ENCODE measurements at regions not wholly inside any gene's neighbourhood (a gene's known extent, or its start where the extent isn't known, plus 50 kb on each side); places are given as distances from the start of the nearest gene placed in this dataset.
"Not testable (repeated sequence)": the region's sequence is repeated elsewhere in the genome, so short reads cannot be mapped to it uniquely, and the experiment has no call there.

- DNase-seq (ENCODE audit: low read depth, low spot score), result no peak
- H3K27me3 ChIP-seq (ENCODE audit: control insufficient read depth, insufficient read depth, low read length), result no peaks in the 10 kb centered on the region
- ChIA-PET POLR2A (no interaction called here), CTCF (no interaction called here)
- H3K4me3 ChIP-seq (ENCODE audit: low read depth, low read length), result no peak overlapping the region
- H3K9me3 ChIP-seq (ENCODE audit: control insufficient read depth, insufficient read depth, low read length), result no peaks in the 10 kb centered on the region
- peak overlapping the region; percentile 57 for H3K27ac ChIP-seq (ENCODE audit: low read depth, low read length)
- TF ChIP-seq CTCF (IDR thresholded peaks at IDR 0.05; ENCODE audit: low read depth, low read length), result no peak
Measured at GRCh38 chrX:123803331-123803983, 56.4 kb upstream of the XIAP start.

GRCh38 chrX:123803984-123804365 lies 55.9 kb upstream of the XIAP start:
- POLR2A ChIA-PET; H3K27ac ChIP-seq (ENCODE audit: low read depth, low read length); H3K4me3 ChIP-seq (ENCODE audit: low read depth, low read length); H3K9me3 ChIP-seq (ENCODE audit: control insufficient read depth, insufficient read depth, low read length); CTCF ChIA-PET; DNase-seq (ENCODE audit: low read depth, low spot score); H3K27me3 ChIP-seq (ENCODE audit: control insufficient read depth, insufficient read depth, low read length): not testable (repeated sequence)

DNA sequence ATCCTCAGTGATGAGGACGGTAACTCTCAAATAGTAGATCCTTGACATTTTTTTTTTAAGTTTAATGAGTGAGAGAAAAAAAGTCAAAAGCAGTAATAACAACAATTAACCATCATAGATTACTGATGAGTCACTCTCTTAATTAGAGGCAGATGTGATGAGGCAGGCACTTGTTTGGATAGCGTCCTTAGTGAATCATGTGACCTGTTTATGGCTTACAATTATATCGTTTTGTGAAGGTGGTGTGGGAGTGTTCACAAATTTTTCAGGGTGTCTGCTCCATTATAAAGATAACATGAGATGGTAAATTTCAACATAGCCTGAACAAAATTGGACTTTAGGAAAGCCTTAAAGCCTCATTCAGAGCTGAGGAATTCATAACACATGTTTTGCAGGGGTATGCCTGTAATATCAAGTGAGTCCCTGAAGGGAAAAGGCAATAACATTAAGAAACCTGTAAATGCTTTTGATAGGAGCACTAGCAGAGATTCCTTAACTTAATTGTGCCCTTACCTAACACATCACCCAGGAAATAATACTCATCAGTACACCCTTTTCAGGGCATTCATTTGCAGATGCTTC lies 51.9 kb upstream of the XIAP start:
- POLR2A ChIA-PET, result no interaction called here
- Histone ChIP-seq H3K27me3 (ENCODE audit: control insufficient read depth, insufficient read depth, low read length) (no peaks in the 10 kb centered on the region), H3K27ac (ENCODE audit: low read depth, low read length) (no peak overlapping the region), H3K4me3 (ENCODE audit: low read depth, low read length) (no peak overlapping the region), H3K9me3 (ENCODE audit: control insufficient read depth, insufficient read depth, low read length) (no peaks in the 10 kb centered on the region)
- no peak for DNase-seq (ENCODE audit: low read depth, low spot score)
- TF ChIP-seq CTCF (IDR thresholded peaks at IDR 0.05; ENCODE audit: low read depth, low read length), result no peak
- CTCF ChIA-PET, result interaction anchor here (1.2 kb wide), 1 partner anchor 30 kb away, joined by 7 read pairs; no protein-coding TSS in a partner anchor

- CTCF ChIA-PET, result no interaction called here
- POLR2A ChIA-PET, result no interaction called here
- TF ChIP-seq CTCF (IDR thresholded peaks at IDR 0.05; ENCODE audit: low read depth, low read length), result no peak
Measured at GRCh38 chrX:123809854-123810375, 49.9 kb upstream of the XIAP start.

More at GRCh38 chrX:123809854-123810375, 49.9 kb upstream of the XIAP start:
- DNase-seq (ENCODE audit: low read depth, low spot score), result no peak
- Histone ChIP-seq H3K9me3 (ENCODE audit: control insufficient read depth, insufficient read depth, low read length) (no peaks in the 10 kb centered on the region), H3K27me3 (ENCODE audit: control insufficient read depth, insufficient read depth, low read length) (no peaks in the 10 kb centered on the region), H3K27ac (ENCODE audit: low read depth, low read length) (no peak overlapping the region), H3K4me3 (ENCODE audit: low read depth, low read length) (no peak overlapping the region)
